Smooth muscle cell (in vitro differentiated cells): ENCODE measurements at regions not wholly inside any gene's neighbourhood (a gene's known extent, or its start where the extent isn't known, plus 50 kb on each side); places are given as distances from the start of the nearest gene placed in this dataset.
"Not testable (repeated sequence)": the region's sequence is repeated elsewhere in the genome, so short reads cannot be mapped to it uniquely, and the experiment has no call there.

ENCODE experiments used
- DNase-seq: peaks from one replicate; lab custom pipeline; 2025; ENCODE audit not compliant: unreplicated experiment; lab: John Stamatoyannopoulos, UW
- H2AFZ ChIP-seq: fragments of 200-600 bp; sonication (generic); 2 replicates; pipeline ENCODE4 v1.6.0; 2016; ENCODE audit warnings: antibody characterized with exemption, low read depth, mild to moderate bottlenecking
- H3F3A ChIP-seq: fragments of 200-600 bp; sonication (generic); 2 replicates; pipeline ENCODE4 v1.6.0; 2017; ENCODE audit warnings: antibody characterized with exemption, low read depth
- H3K27ac ChIP-seq: fragments of 200-600 bp; sonication (generic); 2 replicates; pipeline ENCODE4 v1.5.1; 2016; ENCODE audit warnings: low read depth, mild to moderate bottlenecking
- H3K27me3 ChIP-seq: fragments of 200-600 bp; sonication (generic); 2 replicates; pipeline ENCODE4 v1.6.1; 2016; ENCODE audit warnings: low read depth, mild to moderate bottlenecking
- H3K36me3 ChIP-seq: fragments of 200-600 bp; sonication (generic); 2 replicates; pipeline ENCODE4 v1.5.1; 2016; ENCODE audit warnings: low read depth
- H3K4me1 ChIP-seq: fragments of 200-600 bp; sonication (generic); 2 replicates; pipeline ENCODE4 v1.5.1; 2016; ENCODE audit warnings: low read depth
- H3K4me2 ChIP-seq: fragments of 200-600 bp; sonication (generic); 2 replicates; pipeline ENCODE4 v1.6.0; 2016; ENCODE audit warnings: mild to moderate bottlenecking
- H3K4me3 ChIP-seq: fragments of 200-600 bp; sonication (generic); 2 replicates; pipeline ENCODE4 v1.5.1; 2016; ENCODE audit warnings: mild to moderate bottlenecking
- H3K79me2 ChIP-seq: fragments of 200-600 bp; sonication (generic); 2 replicates; pipeline ENCODE4 v1.6.0; 2016; ENCODE audit warnings: low read depth, mild to moderate bottlenecking
- H3K9ac ChIP-seq: fragments of 200-600 bp; sonication (generic); 2 replicates; pipeline ENCODE4 v1.6.0; 2016; ENCODE audit warnings: low read depth
- H3K9me3 ChIP-seq: fragments of 200-600 bp; sonication (generic); replicated peaks from 2 replicates; pipeline ENCODE4 v1.5.1; 2016; ENCODE audit warnings: low read depth
- H4K20me1 ChIP-seq: fragments of 200-600 bp; sonication (generic); 2 replicates; pipeline ENCODE4 v1.6.0; 2016; ENCODE audit warnings: low read depth
- CTCF ChIP-seq: fragments of 200-600 bp; sonication (generic); IDR thresholded peaks from 2 replicates; pipeline ENCODE4 v1.5.1; 2017; ENCODE audit warnings: borderline replicate concordance, mild to moderate bottlenecking, antibody characterized with exemption; ENCODE audit not compliant: insufficient read depth, poor library complexity, severe bottlenecking
- WGBS: methylation state at CpG from one replicate; pipeline ENCODE4 v1.1.7; 2016; ENCODE audit warnings: low lambda C conversion rate; 5-methylcytosine and 5-hydroxymethylcytosine counted together

- not testable (repeated sequence) for H3F3A ChIP-seq, H3K79me2 ChIP-seq, H3K4me3 ChIP-seq, H3K36me3 ChIP-seq, H3K9me3 ChIP-seq, H3K27ac ChIP-seq, H3K4me2 ChIP-seq, H3K9ac ChIP-seq, H3K4me1 ChIP-seq, H4K20me1 ChIP-seq, DNase-seq, H2AFZ ChIP-seq, H3K27me3 ChIP-seq
- 97% methylated on average over 8 of the region's 8 CpGs for WGBS
Measured at GRCh38 chr11:71730748-71731147, 102.3 kb upstream of the DEFB108B start.

- not testable (repeated sequence) for H4K20me1 ChIP-seq, H3K36me3 ChIP-seq, H3K4me2 ChIP-seq, H3K9me3 ChIP-seq, H3K9ac ChIP-seq, H3K4me3 ChIP-seq, H3K27ac ChIP-seq, H3F3A ChIP-seq, H3K79me2 ChIP-seq, DNase-seq, H3K4me1 ChIP-seq, H2AFZ ChIP-seq, H3K27me3 ChIP-seq
- WGBS, result 51% methylated on average over 3 of the region's 3 CpGs
- TF ChIP-seq CTCF, result peak; percentile 18
Measured at GRCh38 chr11:71734368-71734767, 98.6 kb upstream of the DEFB108B start.

GRCh38 chr11:71738317-71738716 is 94.7 kb upstream of the DEFB108B start:
- not testable (repeated sequence) for H3K36me3 ChIP-seq, H3K4me1 ChIP-seq, H3K9ac ChIP-seq, DNase-seq, H3F3A ChIP-seq, H3K9me3 ChIP-seq, H3K79me2 ChIP-seq, H3K27ac ChIP-seq, H3K4me3 ChIP-seq, H2AFZ ChIP-seq, H3K27me3 ChIP-seq, H3K4me2 ChIP-seq, H4K20me1 ChIP-seq
- 71% methylated on average over 4 of the region's 4 CpGs for WGBS

- H3K9me3 ChIP-seq, H3K4me3 ChIP-seq, H4K20me1 ChIP-seq, H3K4me1 ChIP-seq, H3K27me3 ChIP-seq, H2AFZ ChIP-seq, H3K4me2 ChIP-seq, H3K36me3 ChIP-seq, H3K79me2 ChIP-seq, H3K27ac ChIP-seq, H3K9ac ChIP-seq, H3F3A ChIP-seq, DNase-seq: not testable (repeated sequence)
- 6% methylated on average over 6 of the region's 11 CpGs for WGBS
Measured at GRCh38 chr11:71743385-71743784, 89.6 kb upstream of the DEFB108B start.

GRCh38 chr11:71745656-71746055 is 87.3 kb upstream of the DEFB108B start:
- H3K27ac ChIP-seq, H3K4me1 ChIP-seq, H3F3A ChIP-seq, DNase-seq, H3K4me2 ChIP-seq, H2AFZ ChIP-seq, H3K9me3 ChIP-seq, H4K20me1 ChIP-seq, H3K36me3 ChIP-seq, H3K4me3 ChIP-seq, H3K27me3 ChIP-seq, H3K9ac ChIP-seq, H3K79me2 ChIP-seq: not testable (repeated sequence)
- 73% methylated on average over 11 of the region's 11 CpGs for WGBS

- not testable (repeated sequence) for H3K27ac ChIP-seq, H3K9ac ChIP-seq, H3K79me2 ChIP-seq, H3K27me3 ChIP-seq, H3K4me1 ChIP-seq, DNase-seq, H3K4me3 ChIP-seq, H3K36me3 ChIP-seq, H3K9me3 ChIP-seq, H4K20me1 ChIP-seq, H3K4me2 ChIP-seq, H2AFZ ChIP-seq, H3F3A ChIP-seq
- 64% methylated on average over 4 of the region's 5 CpGs for WGBS
Measured at GRCh38 chr11:71746263-71746662, 86.7 kb upstream of the DEFB108B start.

GRCh38 chr11:71748965-71749620 is 83.9 kb upstream of the DEFB108B start:
- not testable (repeated sequence) for H4K20me1 ChIP-seq, H3F3A ChIP-seq, DNase-seq, H3K9me3 ChIP-seq, H3K36me3 ChIP-seq, H3K27me3 ChIP-seq, H3K9ac ChIP-seq, H3K4me1 ChIP-seq, H2AFZ ChIP-seq, H3K79me2 ChIP-seq
- Histone ChIP-seq H3K27ac (peak overlapping the region; percentile 67), H3K4me3 (peak overlapping the region; percentile 1), H3K4me2 (peak overlapping the region; percentile 68)
- WGBS, result 8% methylated on average over 14 of the region's 14 CpGs

- H3K4me2 ChIP-seq, result peak overlapping the region; percentile 26
- H3K9me3 ChIP-seq, H3K79me2 ChIP-seq, H3K27ac ChIP-seq, H3K36me3 ChIP-seq, H3K4me3 ChIP-seq, H4K20me1 ChIP-seq, H2AFZ ChIP-seq, H3K27me3 ChIP-seq, H3F3A ChIP-seq, H3K9ac ChIP-seq, DNase-seq, H3K4me1 ChIP-seq: not testable (repeated sequence)
- WGBS, result 51% methylated on average over 11 of the region's 11 CpGs
Measured at GRCh38 chr11:71750908-71751307, 82.1 kb upstream of the DEFB108B start.
